ENCODE measurements at regions not wholly inside any gene's neighbourhood (a gene's known extent, or its start where the extent isn't known, plus 50 kb on each side); places are given as distances from the start of the nearest gene placed in this dataset.
A peak's percentile ranks its signal among the peaks of the same experiment; 100 is the strongest.

DNA sequence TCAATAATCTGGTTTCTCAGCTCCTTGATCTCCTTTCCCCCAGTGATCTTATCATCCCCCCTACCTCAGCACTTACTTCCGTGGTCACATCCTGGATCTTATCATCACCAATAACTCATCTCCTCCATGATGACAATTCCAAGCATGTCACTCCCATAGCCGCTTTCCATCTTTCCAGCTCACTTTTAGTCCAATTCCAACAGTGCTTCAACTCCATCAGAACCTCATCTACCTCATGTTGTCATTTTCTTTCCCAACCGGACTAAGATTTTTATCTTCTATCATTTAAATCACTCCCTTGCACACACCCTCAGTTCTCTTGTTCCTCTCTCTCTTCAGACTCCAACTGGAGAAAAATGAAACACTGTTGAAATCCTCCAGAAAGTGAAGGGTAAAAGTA is 75.9 kb upstream of the UBE2E2 start:
- intact Hi-C loops (cut with DNase I), result no loop called here
- peaks cover 0 to 17% (median 10%) of the 10 kb centered on the region in 4 donors for H3K4me1 ChIP-seq
- H3K9me3 ChIP-seq, result no peaks in the 10 kb centered on the region
- no peak for DNase-seq
- H3K36me3 ChIP-seq, result no peaks in the 10 kb centered on the region
- no peak for TF ChIP-seq POLR2AphosphoS5 (IDR thresholded peaks at IDR 0.05)
- no peak for TF ChIP-seq EP300 (IDR thresholded peaks at IDR 0.05)
- TF ChIP-seq POLR2A (IDR thresholded peaks at IDR 0.05), result no peak
- TF ChIP-seq, protein P1, sequence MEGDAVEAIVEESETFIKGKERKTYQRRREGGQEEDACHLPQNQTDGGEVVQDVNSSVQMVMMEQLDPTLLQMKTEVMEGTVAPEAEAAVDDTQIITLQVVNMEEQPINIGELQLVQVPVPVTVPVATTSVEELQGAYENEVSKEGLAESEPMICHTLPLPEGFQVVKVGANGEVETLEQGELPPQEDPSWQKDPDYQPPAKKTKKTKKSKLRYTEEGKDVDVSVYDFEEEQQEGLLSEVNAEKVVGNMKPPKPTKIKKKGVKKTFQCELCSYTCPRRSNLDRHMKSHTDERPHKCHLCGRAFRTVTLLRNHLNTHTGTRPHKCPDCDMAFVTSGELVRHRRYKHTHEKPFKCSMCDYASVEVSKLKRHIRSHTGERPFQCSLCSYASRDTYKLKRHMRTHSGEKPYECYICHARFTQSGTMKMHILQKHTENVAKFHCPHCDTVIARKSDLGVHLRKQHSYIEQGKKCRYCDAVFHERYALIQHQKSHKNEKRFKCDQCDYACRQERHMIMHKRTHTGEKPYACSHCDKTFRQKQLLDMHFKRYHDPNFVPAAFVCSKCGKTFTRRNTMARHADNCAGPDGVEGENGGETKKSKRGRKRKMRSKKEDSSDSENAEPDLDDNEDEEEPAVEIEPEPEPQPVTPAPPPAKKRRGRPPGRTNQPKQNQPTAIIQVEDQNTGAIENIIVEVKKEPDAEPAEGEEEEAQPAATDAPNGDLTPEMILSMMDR (IDR thresholded peaks at IDR 0.05), result no peak
- H3K27me3 ChIP-seq, result no peaks in the 10 kb centered on the region
- no peak overlapping the region for H3K27ac ChIP-seq
- 91 to 94% methylated on average over 3 of the region's 3 CpGs for WGBS, 2 donors
- no peak overlapping the region for H3K4me3 ChIP-seq

DNA sequence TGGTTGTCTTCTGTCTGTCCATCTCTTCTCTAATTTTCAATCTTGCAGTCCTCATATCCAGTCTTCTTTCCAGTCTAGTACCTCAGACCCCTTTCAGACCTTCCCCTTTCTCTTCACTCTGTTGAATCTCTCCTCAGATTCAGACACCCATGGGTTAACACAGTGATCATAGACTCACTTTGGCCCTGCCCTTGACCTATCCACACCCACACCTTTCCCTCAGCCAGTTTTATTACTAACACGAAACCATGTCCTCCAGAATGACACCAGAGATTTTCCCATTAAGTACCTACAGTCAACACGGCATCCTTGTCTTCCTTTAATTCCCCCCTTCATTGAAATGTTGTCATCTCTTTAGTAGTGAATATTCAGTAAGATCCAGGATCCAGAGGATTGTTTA is 74.5 kb upstream of the UBE2E2 start:
- WGBS, 2 donors, result 29 to 62% methylated on average over 2 of the region's 2 CpGs
- TF ChIP-seq EP300 (IDR thresholded peaks at IDR 0.05) (no peak), POLR2AphosphoS5 (IDR thresholded peaks at IDR 0.05) (no peak), POLR2A (IDR thresholded peaks at IDR 0.05) (no peak)
- TF ChIP-seq, protein P1 (IDR thresholded peaks at IDR 0.05), result no peak
- Histone ChIP-seq H3K4me3 (no peak overlapping the region), H3K36me3 (no peaks in the 10 kb centered on the region), H3K27ac (peak overlapping the region in 2 of 4 donors; percentile 27 to 57), H3K4me1 (peaks cover 0 to 17% (median 10%) of the 10 kb centered on the region in 4 donors), H3K27me3 (no peaks in the 10 kb centered on the region), H3K9me3 (no peaks in the 10 kb centered on the region)
- no peak for DNase-seq
- intact Hi-C loops (cut with DNase I), result no loop called here

DNA sequence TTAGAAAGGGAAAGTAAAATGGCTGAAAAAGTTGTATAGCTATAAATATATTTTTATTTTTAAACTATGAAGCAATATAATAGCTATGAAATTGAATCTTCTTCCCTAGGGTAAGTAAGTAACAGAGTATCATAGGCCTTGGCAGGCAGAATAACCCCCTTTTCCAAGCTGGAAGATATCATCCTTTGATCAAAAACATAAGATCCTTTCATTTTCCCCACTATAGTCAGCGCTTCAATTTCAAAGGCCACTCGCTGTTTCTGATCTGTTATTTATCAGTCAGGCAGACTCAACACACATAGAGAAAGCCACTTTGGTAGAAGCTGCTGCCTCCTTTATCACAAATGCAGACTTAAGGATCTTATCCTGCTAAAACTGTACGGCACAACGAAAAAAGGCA is 74.0 kb upstream of the UBE2E2 start:
- TF ChIP-seq EP300 (IDR thresholded peaks at IDR 0.05) (no peak), POLR2A (IDR thresholded peaks at IDR 0.05) (no peak), POLR2AphosphoS5 (IDR thresholded peaks at IDR 0.05) (no peak)
- TF ChIP-seq, protein P1 (IDR thresholded peaks at IDR 0.05), result no peak
- 82 to 92% methylated on average over 4 of the region's 4 CpGs for WGBS, 2 donors
- Histone ChIP-seq H3K36me3 (no peaks in the 10 kb centered on the region), H3K9me3 (no peaks in the 10 kb centered on the region), H3K27ac (peak overlapping the region in 2 of 4 donors; percentile 27 to 57), H3K4me3 (peak overlapping the region in 3 of 4 donors; percentile 0 to 24 (median 16)), H3K4me1 (peaks cover 0 to 17% (median 10%) of the 10 kb centered on the region in 4 donors), H3K27me3 (no peaks in the 10 kb centered on the region)
- no peak for DNase-seq
- intact Hi-C loops (cut with DNase I), result no loop called here

DNA sequence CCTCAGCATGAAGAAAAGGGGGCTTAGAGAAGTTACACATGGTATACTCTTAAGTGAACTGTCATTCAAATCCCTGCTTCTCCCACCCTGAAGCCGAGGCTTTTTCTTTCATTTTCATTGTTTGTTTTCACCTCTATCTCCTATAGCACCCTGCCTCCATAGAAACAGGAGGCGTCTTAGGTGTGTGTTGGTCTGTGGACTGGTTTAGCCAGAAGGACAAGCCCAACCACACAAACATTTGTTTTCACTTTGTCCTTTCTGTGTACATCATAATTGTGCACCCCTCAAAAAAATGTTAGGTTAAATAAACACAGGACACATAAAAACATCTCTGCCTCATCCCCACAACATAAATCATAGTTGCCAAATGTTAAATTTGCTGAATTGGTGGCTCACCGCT is 73.3 kb upstream of the UBE2E2 start:
- peak overlapping the region in 1 of 4 donors; percentile 27 for H3K27ac ChIP-seq
- intact Hi-C loops (cut with DNase I), result no loop called here
- H3K27me3 ChIP-seq, result no peaks in the 10 kb centered on the region
- TF ChIP-seq, protein P1 (IDR thresholded peaks at IDR 0.05), result no peak
- TF ChIP-seq POLR2A (IDR thresholded peaks at IDR 0.05), result no peak
- no peak for TF ChIP-seq POLR2AphosphoS5 (IDR thresholded peaks at IDR 0.05)
- no peak for TF ChIP-seq EP300 (IDR thresholded peaks at IDR 0.05)
- H3K36me3 ChIP-seq, result no peaks in the 10 kb centered on the region
- WGBS, 2 donors, result 35 to 58% methylated on average over 3 of the region's 3 CpGs
- no peak for DNase-seq
- H3K4me1 ChIP-seq, result peaks cover 0 to 17% (median 10%) of the 10 kb centered on the region in 4 donors
- H3K4me3 ChIP-seq, result peak overlapping the region in 2 of 4 donors; percentile 16 to 24
- no peaks in the 10 kb centered on the region for H3K9me3 ChIP-seq

DNA sequence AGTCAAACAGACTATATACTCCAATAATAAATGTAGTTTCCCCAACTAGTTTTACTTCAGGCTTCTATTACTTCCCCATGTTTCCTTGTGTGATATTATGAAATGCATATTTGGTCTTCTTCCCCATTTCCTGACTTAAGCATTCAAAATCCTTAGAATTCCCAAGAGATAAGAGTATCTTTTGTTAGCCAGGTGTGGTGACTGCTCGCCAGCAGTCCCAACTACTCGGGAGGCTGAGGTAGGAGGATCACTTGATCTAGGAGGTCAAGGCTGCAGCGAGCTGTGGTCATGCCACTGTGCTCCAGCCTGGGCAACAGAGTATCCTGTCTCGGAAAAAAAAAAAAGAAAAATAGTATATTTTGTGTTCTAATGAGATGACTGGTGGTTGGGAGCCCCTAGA is 72.7 kb upstream of the UBE2E2 start:
- WGBS, 2 donors, result 92 to 97% methylated on average over 4 of the region's 4 CpGs
- H3K36me3 ChIP-seq, result no peaks in the 10 kb centered on the region
- H3K27ac ChIP-seq, result no peak overlapping the region
- no peak for DNase-seq
- H3K9me3 ChIP-seq, result no peaks in the 10 kb centered on the region
- TF ChIP-seq POLR2A (IDR thresholded peaks at IDR 0.05), result no peak
- intact Hi-C loops (cut with DNase I), result no loop called here
- peaks cover 0 to 17% (median 10%) of the 10 kb centered on the region in 4 donors for H3K4me1 ChIP-seq
- no peak overlapping the region for H3K4me3 ChIP-seq
- H3K27me3 ChIP-seq, result no peaks in the 10 kb centered on the region
